NCI-H2196 (cell line): ENCODE measurements at regions not wholly inside any gene's neighbourhood (a gene's known extent, or its start where the extent isn't known, plus 50 kb on each side); places are given as distances from the start of the nearest gene placed in this dataset.

Experiments
- DNase-seq: peaks from one replicate; lab custom pipeline; 2025; ENCODE audit not compliant: unreplicated experiment; lab: John Stamatoyannopoulos, UW

GRCh38 chr16:62665269-62665668, 629.0 kb upstream of the CDH8 start:
- DNase-seq = no peak

- no peak for DNase-seq
These were observed 628.3 kb upstream of the CDH8 start for GRCh38 chr16:62664566-62664965.

- no peak for DNase-seq
These were observed 625.2 kb upstream of the CDH8 start for GRCh38 chr16:62661435-62661834.

- DNase-seq = no peak
These were observed 620.9 kb upstream of the CDH8 start for GRCh38 chr16:62657116-62657515.

- no peak for DNase-seq
These were observed 616.3 kb upstream of the CDH8 start for GRCh38 chr16:62652441-62653120.

GRCh38 chr16:62648256-62648655, 612.0 kb upstream of the CDH8 start:
- DNase-seq = no peak

GRCh38 chr16:62644030-62644812, 608.0 kb upstream of the CDH8 start:
- DNase-seq = no peak

- no peak for DNase-seq
These were observed 606.4 kb upstream of the CDH8 start for GRCh38 chr16:62642677-62643076.

GRCh38 chr16:62639890-62640289, 603.7 kb upstream of the CDH8 start:
- DNase-seq = no peak

- no peak for DNase-seq
These were observed 603.0 kb upstream of the CDH8 start for GRCh38 chr16:62638964-62639870.

GRCh38 chr16:62638324-62638911, 602.2 kb upstream of the CDH8 start:
- no peak for DNase-seq

GRCh38 chr16:62625326-62625725, 589.1 kb upstream of the CDH8 start:
- no peak for DNase-seq

GRCh38 chr16:62620275-62620674, 584.0 kb upstream of the CDH8 start:
- DNase-seq = no peak

- DNase-seq = no peak
These were observed 579.3 kb upstream of the CDH8 start for GRCh38 chr16:62615526-62615925.

- no peak for DNase-seq
These were observed 574.1 kb upstream of the CDH8 start for GRCh38 chr16:62610291-62610690.

GRCh38 chr16:62602790-62603189, 566.6 kb upstream of the CDH8 start:
- DNase-seq = no peak

GRCh38 chr16:62597875-62598274, 561.6 kb upstream of the CDH8 start:
- DNase-seq = no peak

GRCh38 chr16:62596584-62596983, 560.3 kb upstream of the CDH8 start:
- DNase-seq = no peak

GRCh38 chr16:62596125-62596524, 559.9 kb upstream of the CDH8 start:
- DNase-seq = no peak

GRCh38 chr16:62586128-62586862, 550.1 kb upstream of the CDH8 start:
- DNase-seq = no peak
